Ishikawa (cell line): ENCODE measurements at regions not wholly inside any gene's neighbourhood (a gene's known extent, or its start where the extent isn't known, plus 50 kb on each side); places are given as distances from the start of the nearest gene placed in this dataset.

ENCODE experiments used
- CEBPB ChIP-seq: IDR thresholded peaks from 2 replicates; pipeline ENCODE4 v1.6.1; 2012
- CREB1 ChIP-seq: IDR thresholded peaks from 2 replicates; pipeline ENCODE4 v1.6.1; 2012; ENCODE audit warnings: low read depth
- EGR1 ChIP-seq: IDR thresholded peaks from 2 replicates; pipeline ENCODE4 v1.6.1; 2012
- EP300 ChIP-seq: IDR thresholded peaks from 2 replicates; pipeline ENCODE4 v1.6.1; 2012; ENCODE audit warnings: borderline replicate concordance
- FOXM1 ChIP-seq: IDR thresholded peaks from 2 replicates; pipeline ENCODE4 v1.6.1; 2012; ENCODE audit warnings: low read depth, borderline replicate concordance
- NFIC ChIP-seq: IDR thresholded peaks from 2 replicates; pipeline ENCODE4 v1.6.1; 2012
- RAD21 ChIP-seq: IDR thresholded peaks from 2 replicates; pipeline ENCODE4 v1.6.1; 2012; ENCODE audit warnings: low read depth
- TAF1 ChIP-seq: IDR thresholded peaks from 2 replicates; pipeline ENCODE4 v1.6.1; 2012; ENCODE audit warnings: low read depth, mild to moderate bottlenecking
- TCF12 ChIP-seq: IDR thresholded peaks from 2 replicates; pipeline ENCODE4 v1.6.1; 2012; ENCODE audit warnings: low read depth
- TEAD4 ChIP-seq: IDR thresholded peaks from 2 replicates; pipeline ENCODE4 v1.6.1; 2012
- YY1 ChIP-seq: IDR thresholded peaks from 2 replicates; pipeline ENCODE4 v1.6.1; 2012; ENCODE audit warnings: low read depth
- ZBTB7A ChIP-seq: IDR thresholded peaks from 2 replicates; pipeline ENCODE4 v1.6.1; 2012; ENCODE audit warnings: low read depth
- TF ChIP-seq, protein P1 (sequence below): IDR thresholded peaks from 2 replicates; pipeline ENCODE4 v1.6.1; 2012
- TF ChIP-seq, protein P2 (sequence below): IDR thresholded peaks from 2 replicates; pipeline ENCODE4 v1.6.1; 2012; ENCODE audit warnings: low read depth, mild to moderate bottlenecking
- TF ChIP-seq, protein P3 (sequence below): IDR thresholded peaks from 2 replicates; pipeline ENCODE4 v1.6.1; 2012

GRCh38 chr10:130709415-130709814 lies 573.2 kb downstream of the GLRX3 start:
- TF ChIP-seq, protein P1, sequence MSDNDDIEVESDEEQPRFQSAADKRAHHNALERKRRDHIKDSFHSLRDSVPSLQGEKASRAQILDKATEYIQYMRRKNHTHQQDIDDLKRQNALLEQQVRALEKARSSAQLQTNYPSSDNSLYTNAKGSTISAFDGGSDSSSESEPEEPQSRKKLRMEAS: no peak
- TF ChIP-seq, protein P2, sequence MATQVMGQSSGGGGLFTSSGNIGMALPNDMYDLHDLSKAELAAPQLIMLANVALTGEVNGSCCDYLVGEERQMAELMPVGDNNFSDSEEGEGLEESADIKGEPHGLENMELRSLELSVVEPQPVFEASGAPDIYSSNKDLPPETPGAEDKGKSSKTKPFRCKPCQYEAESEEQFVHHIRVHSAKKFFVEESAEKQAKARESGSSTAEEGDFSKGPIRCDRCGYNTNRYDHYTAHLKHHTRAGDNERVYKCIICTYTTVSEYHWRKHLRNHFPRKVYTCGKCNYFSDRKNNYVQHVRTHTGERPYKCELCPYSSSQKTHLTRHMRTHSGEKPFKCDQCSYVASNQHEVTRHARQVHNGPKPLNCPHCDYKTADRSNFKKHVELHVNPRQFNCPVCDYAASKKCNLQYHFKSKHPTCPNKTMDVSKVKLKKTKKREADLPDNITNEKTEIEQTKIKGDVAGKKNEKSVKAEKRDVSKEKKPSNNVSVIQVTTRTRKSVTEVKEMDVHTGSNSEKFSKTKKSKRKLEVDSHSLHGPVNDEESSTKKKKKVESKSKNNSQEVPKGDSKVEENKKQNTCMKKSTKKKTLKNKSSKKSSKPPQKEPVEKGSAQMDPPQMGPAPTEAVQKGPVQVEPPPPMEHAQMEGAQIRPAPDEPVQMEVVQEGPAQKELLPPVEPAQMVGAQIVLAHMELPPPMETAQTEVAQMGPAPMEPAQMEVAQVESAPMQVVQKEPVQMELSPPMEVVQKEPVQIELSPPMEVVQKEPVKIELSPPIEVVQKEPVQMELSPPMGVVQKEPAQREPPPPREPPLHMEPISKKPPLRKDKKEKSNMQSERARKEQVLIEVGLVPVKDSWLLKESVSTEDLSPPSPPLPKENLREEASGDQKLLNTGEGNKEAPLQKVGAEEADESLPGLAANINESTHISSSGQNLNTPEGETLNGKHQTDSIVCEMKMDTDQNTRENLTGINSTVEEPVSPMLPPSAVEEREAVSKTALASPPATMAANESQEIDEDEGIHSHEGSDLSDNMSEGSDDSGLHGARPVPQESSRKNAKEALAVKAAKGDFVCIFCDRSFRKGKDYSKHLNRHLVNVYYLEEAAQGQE: no peak
- TF ChIP-seq CEBPB (no peak), EP300 (no peak), NFIC (no peak), TAF1 (no peak), CREB1 (no peak), EGR1 (no peak), RAD21 (no peak), ZBTB7A (no peak), FOXM1 (no peak)
- TF ChIP-seq, protein P3, sequence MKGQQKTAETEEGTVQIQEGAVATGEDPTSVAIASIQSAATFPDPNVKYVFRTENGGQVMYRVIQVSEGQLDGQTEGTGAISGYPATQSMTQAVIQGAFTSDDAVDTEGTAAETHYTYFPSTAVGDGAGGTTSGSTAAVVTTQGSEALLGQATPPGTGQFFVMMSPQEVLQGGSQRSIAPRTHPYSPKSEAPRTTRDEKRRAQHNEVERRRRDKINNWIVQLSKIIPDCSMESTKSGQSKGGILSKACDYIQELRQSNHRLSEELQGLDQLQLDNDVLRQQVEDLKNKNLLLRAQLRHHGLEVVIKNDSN: no peak

- no peak for TF ChIP-seq TCF12
- TF ChIP-seq, protein P3: no peak
- TF ChIP-seq FOXM1: no peak
- no peak for TF ChIP-seq ZBTB7A
- no peak for TF ChIP-seq TEAD4
Observed at GRCh38 chr10:130711072-130711471, 574.9 kb downstream of the GLRX3 start.

DNA sequence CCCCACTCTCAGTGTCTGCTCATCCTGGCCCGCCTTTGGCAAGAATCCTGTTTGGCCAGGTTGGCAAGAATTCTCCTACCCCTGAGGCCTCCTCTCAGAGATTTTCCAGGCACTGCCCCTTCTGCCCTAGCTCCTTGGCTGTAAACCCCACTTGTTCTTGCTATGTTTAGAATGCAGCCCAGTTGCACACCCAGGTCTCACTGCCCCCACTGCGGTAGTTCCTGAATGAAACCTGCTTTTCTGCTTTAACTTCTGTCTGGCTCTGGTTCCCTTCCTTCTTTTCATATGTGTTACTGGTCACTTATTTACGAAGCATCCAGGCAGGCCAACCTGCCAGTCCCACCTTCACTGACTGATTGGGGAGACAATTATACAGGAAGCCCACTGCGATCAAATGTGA lies 576.9 kb downstream of the GLRX3 start:
- no peak for TF ChIP-seq EGR1
- TF ChIP-seq, protein P1: no peak
- TF ChIP-seq TEAD4: no peak
- TF ChIP-seq TCF12: no peak
- no peak for TF ChIP-seq YY1
- no peak for TF ChIP-seq CREB1
- no peak for TF ChIP-seq EP300
- TF ChIP-seq, protein P2: no peak
- TF ChIP-seq FOXM1: no peak
- TF ChIP-seq NFIC: no peak

DNA sequence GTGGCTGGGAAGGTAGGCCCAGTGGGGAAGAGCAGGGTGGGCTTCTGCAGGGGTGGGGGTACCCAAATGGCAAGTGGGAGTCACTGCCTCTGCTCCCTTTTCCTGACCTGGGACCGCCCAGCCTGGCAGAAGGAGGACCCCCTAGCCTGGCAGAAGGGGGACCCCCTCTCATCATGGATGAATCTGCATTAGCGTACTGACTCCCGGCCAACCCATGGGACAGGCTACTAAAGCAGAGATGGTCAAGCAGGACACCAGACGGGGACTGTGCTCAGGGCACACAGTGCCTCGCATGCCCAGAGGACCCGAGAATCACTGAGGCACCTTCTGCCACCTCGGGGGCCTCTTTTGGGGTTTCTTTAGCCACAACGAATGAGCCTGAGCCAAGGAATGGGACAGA lies 577.5 kb downstream of the GLRX3 start:
- TF ChIP-seq, protein P2: no peak
- no peak for TF ChIP-seq TCF12
- TF ChIP-seq, protein P1: no peak
- TF ChIP-seq YY1: no peak
- no peak for TF ChIP-seq FOXM1
- TF ChIP-seq, protein P3: no peak
- TF ChIP-seq TEAD4: no peak
- no peak for TF ChIP-seq EP300
- no peak for TF ChIP-seq ZBTB7A
- no peak for TF ChIP-seq NFIC
- no peak for TF ChIP-seq RAD21
